ENCODE measurements at regions not wholly inside any gene's neighbourhood (a gene's known extent, or its start where the extent isn't known, plus 50 kb on each side); places are given as distances from the start of the nearest gene placed in this dataset.

DNA sequence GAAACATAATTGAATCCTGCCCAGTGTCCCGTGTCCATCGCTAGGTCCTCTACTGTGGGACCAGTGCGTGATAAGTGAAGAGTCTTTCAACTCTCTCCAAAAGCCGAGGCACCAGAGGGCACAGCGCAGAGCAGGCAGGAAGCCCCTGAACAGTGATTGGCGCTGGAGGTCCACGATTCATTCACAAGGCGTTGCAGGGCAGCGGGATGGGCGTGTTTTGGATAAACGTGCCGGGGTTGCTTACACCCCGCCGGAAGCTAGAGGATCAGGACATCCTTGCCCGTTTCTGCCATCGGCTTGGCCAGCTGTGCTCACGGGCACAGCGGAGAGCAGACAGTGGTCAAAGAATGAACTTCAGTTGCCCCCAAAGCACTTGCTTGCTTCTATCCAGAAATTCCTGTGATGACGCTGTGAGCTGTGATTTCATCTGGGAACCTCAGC, 86.0 kb upstream of the PFKP start:
- TF ChIP-seq, protein P1, sequence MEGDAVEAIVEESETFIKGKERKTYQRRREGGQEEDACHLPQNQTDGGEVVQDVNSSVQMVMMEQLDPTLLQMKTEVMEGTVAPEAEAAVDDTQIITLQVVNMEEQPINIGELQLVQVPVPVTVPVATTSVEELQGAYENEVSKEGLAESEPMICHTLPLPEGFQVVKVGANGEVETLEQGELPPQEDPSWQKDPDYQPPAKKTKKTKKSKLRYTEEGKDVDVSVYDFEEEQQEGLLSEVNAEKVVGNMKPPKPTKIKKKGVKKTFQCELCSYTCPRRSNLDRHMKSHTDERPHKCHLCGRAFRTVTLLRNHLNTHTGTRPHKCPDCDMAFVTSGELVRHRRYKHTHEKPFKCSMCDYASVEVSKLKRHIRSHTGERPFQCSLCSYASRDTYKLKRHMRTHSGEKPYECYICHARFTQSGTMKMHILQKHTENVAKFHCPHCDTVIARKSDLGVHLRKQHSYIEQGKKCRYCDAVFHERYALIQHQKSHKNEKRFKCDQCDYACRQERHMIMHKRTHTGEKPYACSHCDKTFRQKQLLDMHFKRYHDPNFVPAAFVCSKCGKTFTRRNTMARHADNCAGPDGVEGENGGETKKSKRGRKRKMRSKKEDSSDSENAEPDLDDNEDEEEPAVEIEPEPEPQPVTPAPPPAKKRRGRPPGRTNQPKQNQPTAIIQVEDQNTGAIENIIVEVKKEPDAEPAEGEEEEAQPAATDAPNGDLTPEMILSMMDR (IDR thresholded peaks at IDR 0.05; ENCODE audit: low read depth, low read length), result no peak

DNA sequence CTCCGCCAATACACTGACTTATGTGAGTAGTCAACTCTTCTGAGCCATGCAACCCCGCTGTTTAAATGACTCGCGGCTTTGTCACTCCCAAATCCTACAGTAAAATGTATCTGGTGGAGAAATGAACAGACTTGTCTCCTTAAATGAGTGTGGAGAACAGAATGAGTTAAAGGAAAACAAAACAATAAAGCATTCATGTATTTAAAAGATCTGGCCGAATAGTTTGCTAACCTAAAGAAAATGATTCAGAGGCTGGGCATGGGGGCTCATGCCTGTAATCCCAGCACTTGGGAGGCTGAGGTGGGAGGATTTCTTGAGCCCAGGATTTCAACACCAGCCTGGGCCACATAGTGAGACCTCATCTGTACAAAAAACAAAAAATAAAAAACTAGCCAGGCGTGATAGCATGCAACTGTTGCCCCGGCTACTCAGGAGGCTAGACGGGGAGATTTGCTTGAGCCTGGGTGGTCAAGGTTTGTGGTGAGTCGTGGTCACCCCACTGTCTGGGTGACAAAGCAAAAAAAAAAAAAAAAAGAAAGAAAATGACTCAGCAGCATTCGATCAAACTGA, 86.5 kb upstream of the PFKP start:
- TF ChIP-seq, protein P1 (IDR thresholded peaks at IDR 0.05; ENCODE audit: low read depth, low read length), result no peak
- H3K4me3 ChIP-seq (ENCODE audit: low read depth, low read length), result no peak overlapping the region

More for the DNA sequence above, 86.0 kb upstream of the PFKP start:
- no peak overlapping the region for H3K4me3 ChIP-seq (ENCODE audit: low read depth, low read length)

DNA sequence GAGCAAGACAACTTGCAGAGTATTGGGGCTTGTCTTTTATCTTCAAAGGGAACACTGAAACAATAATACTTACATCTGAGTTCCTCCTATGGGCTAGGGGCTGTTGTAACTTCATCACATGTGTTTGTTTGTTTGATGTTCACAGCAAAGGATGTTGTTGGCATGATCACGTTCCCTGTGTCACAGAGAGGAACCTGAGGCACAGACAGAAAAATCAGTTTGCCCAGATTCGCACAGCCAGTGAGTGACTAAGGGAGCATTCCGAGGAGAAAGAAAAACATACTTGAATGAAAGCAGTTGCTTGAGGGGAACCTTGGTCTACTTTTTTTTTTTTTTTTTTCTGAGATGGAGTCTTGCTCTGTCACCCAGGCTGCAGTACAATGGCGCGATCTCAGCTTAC, 87.2 kb upstream of the PFKP start:
- TF ChIP-seq, protein P1 (IDR thresholded peaks at IDR 0.05; ENCODE audit: low read depth, low read length), result no peak
- no peak overlapping the region for H3K4me3 ChIP-seq (ENCODE audit: low read depth, low read length)

DNA sequence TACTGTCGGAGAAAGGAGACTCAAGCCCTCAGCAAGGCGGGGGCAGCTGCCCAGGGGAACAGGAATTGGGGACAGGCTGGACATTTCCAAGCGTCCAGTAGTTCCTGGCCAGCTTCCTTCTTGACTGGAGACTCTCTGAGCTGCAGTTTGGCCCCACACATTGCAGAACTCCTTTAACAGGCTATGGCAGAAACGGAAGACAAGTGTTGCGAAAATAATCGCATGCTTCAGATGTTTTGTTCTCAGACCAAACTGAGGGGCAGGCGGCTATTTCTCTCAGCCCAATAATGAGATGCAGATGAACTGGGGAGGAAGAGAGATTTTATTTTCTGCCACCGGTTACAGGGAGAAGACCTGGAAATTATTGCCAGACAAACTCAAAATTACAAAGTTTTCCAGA, 88.0 kb upstream of the PFKP start:
- H3K4me3 ChIP-seq (ENCODE audit: low read depth, low read length), result no peak overlapping the region
- TF ChIP-seq, protein P1 (IDR thresholded peaks at IDR 0.05; ENCODE audit: low read depth, low read length), result no peak

DNA sequence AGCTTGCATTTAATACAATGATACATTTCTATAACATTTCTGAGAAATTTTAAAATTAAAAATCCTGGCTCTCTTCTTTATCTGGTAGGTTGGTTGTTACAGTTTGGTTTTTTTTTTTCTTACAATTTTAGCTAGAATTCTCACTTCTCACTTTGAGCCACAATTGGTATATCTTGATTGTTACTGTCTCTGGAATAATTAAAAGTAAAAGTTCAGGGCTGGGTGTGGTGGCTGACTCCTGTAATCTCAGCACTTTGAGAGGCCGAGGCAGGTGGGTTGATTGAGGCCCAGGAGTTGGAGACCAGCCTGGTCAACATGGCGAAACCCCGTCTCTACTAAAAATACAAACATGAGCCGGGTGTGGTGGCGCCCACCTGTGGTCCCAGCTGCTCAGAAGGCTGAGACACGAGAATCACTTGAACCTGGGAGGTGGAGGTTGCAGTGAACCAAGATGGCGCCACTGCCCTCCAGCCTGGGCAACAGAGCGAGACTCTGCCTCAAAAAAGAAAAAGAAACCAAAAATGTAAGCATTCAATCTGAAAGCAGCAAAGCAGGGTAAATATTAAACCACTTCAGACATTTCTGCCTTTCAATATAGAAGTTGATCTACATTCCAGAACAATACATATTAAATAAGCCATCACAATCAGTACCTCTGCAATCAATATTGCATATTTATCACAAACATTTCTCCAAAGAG, 88.6 kb upstream of the PFKP start:
- no peak overlapping the region for H3K4me3 ChIP-seq (ENCODE audit: low read depth, low read length)
- TF ChIP-seq, protein P1 (IDR thresholded peaks at IDR 0.05; ENCODE audit: low read depth, low read length), result no peak

DNA sequence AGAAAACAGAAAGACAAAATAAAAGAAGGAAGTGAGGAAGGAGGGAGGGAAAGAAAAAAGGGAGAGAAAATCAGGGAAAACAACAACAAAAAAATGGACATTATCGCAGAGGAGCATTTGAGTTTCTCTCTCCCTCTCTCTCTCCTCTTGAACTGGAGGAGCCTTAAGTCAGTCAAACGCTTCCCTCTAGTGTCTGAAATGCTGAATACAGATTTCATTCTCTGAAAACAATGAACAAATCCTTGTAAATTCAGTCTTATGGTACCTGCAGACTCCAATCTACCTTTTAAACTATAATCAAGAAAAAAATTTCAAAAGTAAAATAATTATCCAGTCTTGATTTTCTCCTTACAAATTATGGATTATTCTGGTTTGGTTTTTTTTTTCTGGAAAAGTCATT, 89.2 kb upstream of the PFKP start:
- H3K4me3 ChIP-seq (ENCODE audit: low read depth, low read length), result no peak overlapping the region
- TF ChIP-seq, protein P1 (IDR thresholded peaks at IDR 0.05; ENCODE audit: low read depth, low read length), result peak; percentile 17; the same call in 1 of the 2 replicates

DNA sequence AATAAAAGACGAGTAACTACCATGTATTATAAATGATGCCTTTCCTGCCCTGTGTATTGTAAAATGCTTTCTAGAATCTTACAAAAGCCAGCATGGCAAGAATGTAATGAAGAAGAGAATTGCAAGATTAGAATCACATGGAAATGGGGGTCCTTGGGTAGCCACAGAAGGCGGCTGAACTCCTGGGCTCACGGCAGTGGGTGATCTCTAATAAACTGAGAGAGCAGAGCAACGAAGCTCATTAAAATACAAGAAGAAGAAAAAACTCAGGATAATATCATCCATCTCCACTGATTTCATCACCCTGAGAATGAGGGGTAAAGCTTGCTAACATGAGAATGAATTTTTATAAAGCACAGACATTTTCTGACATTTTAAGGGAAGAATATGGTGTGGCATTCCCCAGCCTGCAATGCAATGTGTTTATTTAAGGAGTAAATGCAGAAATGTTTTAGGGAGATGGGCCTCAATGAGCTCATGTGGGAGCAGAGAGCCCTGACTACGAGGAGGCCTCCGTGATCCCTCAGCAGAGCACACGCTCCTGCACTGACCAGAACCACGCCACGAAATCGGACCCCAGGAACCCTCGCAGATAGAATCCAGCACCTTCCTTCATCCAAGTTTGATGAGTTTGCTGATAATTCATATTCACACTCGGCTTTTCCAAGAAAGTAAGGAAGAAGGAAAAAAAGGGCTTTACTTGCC, 92.7 kb upstream of the PFKP start:
- TF ChIP-seq, protein P1 (IDR thresholded peaks at IDR 0.05; ENCODE audit: low read depth, low read length), result no peak
- no peak overlapping the region for H3K4me3 ChIP-seq (ENCODE audit: low read depth, low read length)

Measured in WI38 (cell line).